DMS 273 (cell line): ENCODE measurements at regions not wholly inside any gene's neighbourhood (a gene's known extent, or its start where the extent isn't known, plus 50 kb on each side); places are given as distances from the start of the nearest gene placed in this dataset.

Experiments
- DNase-seq: peaks from one replicate; lab custom pipeline; 2025; ENCODE audit not compliant: unreplicated experiment; lab: John Stamatoyannopoulos, UW

- DNase-seq, result peak; percentile 31
These were observed 52.0 kb upstream of the FAM20B start for GRCh38 chr1:178973652-178974101.
